A673 (cell line): ENCODE measurements at regions not wholly inside any gene's neighbourhood (a gene's known extent, or its start where the extent isn't known, plus 50 kb on each side); places are given as distances from the start of the nearest gene placed in this dataset.
A peak's percentile ranks its signal among the peaks of the same experiment; 100 is the strongest.

Experiments used
- BruUV-seq: library from RNA; stranded (reverse); fragments of 400-500 nt; replicated peaks from 2 replicates; lab custom pipeline; 2021; lab: Mats Ljungman, UMichigan
- CTCF ChIA-PET: fragments of 300-600 bp; sonication (Branson Sonifier 250); formaldehyde crosslinking; loops from one replicate; lab custom pipeline; 2022; ENCODE audit warnings: antibody characterized with exemption; lab: Charles Lee
- POLR2A ChIA-PET: fragments of 300-600 bp; sonication (Branson Sonifier 250); formaldehyde crosslinking; loops from one replicate; lab custom pipeline; 2022; ENCODE audit warnings: antibody characterized with exemption; ENCODE audit not compliant: low non-redundant PET; lab: Charles Lee
- DNase-seq: peaks from one replicate; pipeline ENCODE4 v3.0.0-alpha.2; 2015; ENCODE audit warnings: low spot score
- H3K27ac ChIP-seq: fragments of 200-600 bp; sonication (generic); 2 replicates; pipeline ENCODE4 v1.5.1; 2016; ENCODE audit warnings: mixed run types, low read depth, mild to moderate bottlenecking, mixed read lengths, antibody characterized with exemption, low read length; ENCODE audit not compliant: poor library complexity, severe bottlenecking
- H3K27me3 ChIP-seq: fragments of 200-600 bp; sonication (generic); replicated peaks from 2 replicates; pipeline ENCODE4 v1.6.1; 2017; ENCODE audit warnings: mixed run types, low read depth, mild to moderate bottlenecking, mixed read lengths, antibody characterized with exemption, low read length; ENCODE audit not compliant: insufficient read depth, poor library complexity
- H3K36me3 ChIP-seq: fragments of 200-600 bp; sonication (generic); 2 replicates; pipeline ENCODE4 v1.6.1; 2016; ENCODE audit warnings: mixed run types, mild to moderate bottlenecking, mixed read lengths, antibody characterized with exemption, low read length; ENCODE audit not compliant: insufficient read depth, poor library complexity, severe bottlenecking
- H3K4me1 ChIP-seq: fragments of 200-600 bp; sonication (generic); 2 replicates; pipeline ENCODE4 v1.6.1; 2017; ENCODE audit warnings: mixed run types, mild to moderate bottlenecking, mixed read lengths, antibody characterized with exemption, low read length; ENCODE audit not compliant: insufficient read depth, poor library complexity, severe bottlenecking
- H3K4me3 ChIP-seq: fragments of 200-600 bp; sonication (generic); 2 replicates; pipeline ENCODE4 v1.5.1; 2016; ENCODE audit warnings: low read depth, mixed run types, mild to moderate bottlenecking, mixed read lengths, low read length; ENCODE audit not compliant: poor library complexity, severe bottlenecking
- H3K9me3 ChIP-seq: fragments of 200-600 bp; sonication (generic); 2 replicates; pipeline ENCODE4 v1.6.1; 2016; ENCODE audit warnings: mixed run types, low read depth, mild to moderate bottlenecking, mixed read lengths, antibody characterized with exemption, low read length; ENCODE audit not compliant: poor library complexity, severe bottlenecking
- EZH2 ChIP-seq: fragments of 200-600 bp; sonication (generic); IDR thresholded peaks from 2 replicates; pipeline ENCODE4 v1.6.1; 2017; ENCODE audit warnings: borderline replicate concordance, low read depth, mild to moderate bottlenecking, mixed read lengths, antibody characterized with exemption, low read length; ENCODE audit not compliant: poor library complexity, severe bottlenecking
- intact Hi-C: fragments of 100-400 bp; cut with micrococcal nuclease; formaldehyde crosslinking; loops from one replicate; pipeline ENCODE4 v1.10.0; 2022; ENCODE audit not compliant: unreplicated experiment
- TF ChIP-seq, protein P1 (sequence below): fragments of 300-800, 200-600 bp; sonication (generic); conservative IDR thresholded peaks from 2 replicates; pipeline ENCODE4 v1.5.1; 2017; ENCODE audit warnings: low read depth, mild to moderate bottlenecking, antibody characterized with exemption, low read length, moderate library complexity, mixed read lengths

DNA sequence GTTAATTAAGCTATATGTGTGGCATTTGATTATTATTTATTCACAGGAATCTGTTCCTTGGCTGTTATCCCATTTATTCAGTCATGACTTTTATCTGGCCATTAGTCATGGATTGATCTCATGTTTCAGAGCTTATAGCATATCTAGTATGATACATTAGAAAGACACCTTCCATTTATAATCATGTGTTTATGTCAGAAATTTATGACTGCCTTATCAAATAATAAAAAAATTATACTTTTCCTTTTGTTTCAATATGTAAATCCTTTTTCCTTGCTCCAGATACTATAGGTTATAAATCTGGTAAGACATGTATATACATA, 248.0 kb upstream of the PDE3A start:
- POLR2A ChIA-PET = no interaction called here
- Histone ChIP-seq H3K4me3 (no peak overlapping the region), H3K9me3 (no peaks in the 10 kb centered on the region), H3K4me1 (peaks cover 28% of the 10 kb centered on the region), H3K27ac (no peak overlapping the region), H3K36me3 (no peaks in the 10 kb centered on the region), H3K27me3 (no peaks in the 10 kb centered on the region)
- DNase-seq = peak; percentile 16
- intact Hi-C loops = loop anchor here (5.0 to 10.0 kb wide), 3 partner anchors 92 to 482 kb away; no protein-coding TSS in a partner anchor
- CTCF ChIA-PET = no interaction called here
- TF ChIP-seq, protein P1, sequence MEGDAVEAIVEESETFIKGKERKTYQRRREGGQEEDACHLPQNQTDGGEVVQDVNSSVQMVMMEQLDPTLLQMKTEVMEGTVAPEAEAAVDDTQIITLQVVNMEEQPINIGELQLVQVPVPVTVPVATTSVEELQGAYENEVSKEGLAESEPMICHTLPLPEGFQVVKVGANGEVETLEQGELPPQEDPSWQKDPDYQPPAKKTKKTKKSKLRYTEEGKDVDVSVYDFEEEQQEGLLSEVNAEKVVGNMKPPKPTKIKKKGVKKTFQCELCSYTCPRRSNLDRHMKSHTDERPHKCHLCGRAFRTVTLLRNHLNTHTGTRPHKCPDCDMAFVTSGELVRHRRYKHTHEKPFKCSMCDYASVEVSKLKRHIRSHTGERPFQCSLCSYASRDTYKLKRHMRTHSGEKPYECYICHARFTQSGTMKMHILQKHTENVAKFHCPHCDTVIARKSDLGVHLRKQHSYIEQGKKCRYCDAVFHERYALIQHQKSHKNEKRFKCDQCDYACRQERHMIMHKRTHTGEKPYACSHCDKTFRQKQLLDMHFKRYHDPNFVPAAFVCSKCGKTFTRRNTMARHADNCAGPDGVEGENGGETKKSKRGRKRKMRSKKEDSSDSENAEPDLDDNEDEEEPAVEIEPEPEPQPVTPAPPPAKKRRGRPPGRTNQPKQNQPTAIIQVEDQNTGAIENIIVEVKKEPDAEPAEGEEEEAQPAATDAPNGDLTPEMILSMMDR = no peak
- no peak for TF ChIP-seq EZH2
- no TSS peak for BruUV-seq

DNA sequence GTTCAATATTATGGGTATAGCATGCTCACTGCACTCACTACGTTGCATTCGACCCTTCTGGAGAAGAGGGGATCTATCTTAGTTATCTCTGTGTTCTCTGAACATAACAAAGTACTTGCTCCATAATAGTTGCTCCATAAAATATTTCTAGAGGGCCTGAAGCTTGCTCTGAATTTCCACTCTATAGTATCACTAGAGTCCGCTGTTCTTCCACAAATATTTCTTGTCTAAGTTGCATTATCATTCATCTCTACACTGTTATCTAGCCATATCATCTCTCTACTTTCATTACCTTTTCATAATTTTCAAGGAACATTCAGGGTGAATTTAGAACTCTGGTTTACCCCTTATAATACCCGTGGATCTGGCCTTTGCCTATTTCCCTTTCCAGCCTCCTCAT, 246.1 kb upstream of the PDE3A start:
- Histone ChIP-seq H3K27me3 (no peaks in the 10 kb centered on the region), H3K27ac (no peak overlapping the region), H3K4me3 (no peak overlapping the region), H3K36me3 (no peaks in the 10 kb centered on the region), H3K4me1 (peaks cover 44% of the 10 kb centered on the region), H3K9me3 (no peaks in the 10 kb centered on the region)
- TF ChIP-seq EZH2 = no peak
- TF ChIP-seq, protein P1 = peak; percentile 48
- DNase-seq = no peak
- POLR2A ChIA-PET = interaction anchor here (0.6 kb wide), 1 partner anchor 442 kb away, joined by 3 read pairs; no protein-coding TSS in a partner anchor
- CTCF ChIA-PET = no interaction called here
- BruUV-seq = no TSS peak
- intact Hi-C loops = loop anchor here (1.0 to 10.0 kb wide), 4 partner anchors 90 to 480 kb away; partner anchors contain the start of gene PDE3A

DNA sequence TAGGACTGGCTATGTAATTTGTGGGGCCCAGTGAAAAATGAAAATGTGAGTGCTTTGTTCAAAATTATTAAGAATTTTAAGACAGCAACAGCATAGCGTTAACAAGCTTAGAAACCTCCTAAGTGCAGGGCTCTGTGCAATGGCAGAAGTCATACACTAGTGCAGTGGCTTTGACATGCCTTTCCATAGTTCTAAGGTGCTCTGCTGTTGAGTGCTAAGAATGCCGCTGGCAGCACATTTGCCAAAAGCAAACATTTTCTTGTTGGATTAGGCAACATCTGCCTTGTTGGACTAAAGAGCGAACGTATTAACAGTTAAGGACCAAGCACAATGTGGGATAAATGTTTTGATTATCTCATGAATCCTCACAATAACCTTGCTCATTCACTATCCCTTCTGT, 244.9 kb upstream of the PDE3A start:
- Histone ChIP-seq H3K9me3 (no peaks in the 10 kb centered on the region), H3K4me3 (no peak overlapping the region), H3K27me3 (no peaks in the 10 kb centered on the region), H3K4me1 (peaks cover 55% of the 10 kb centered on the region), H3K27ac (no peak overlapping the region), H3K36me3 (no peaks in the 10 kb centered on the region)
- no TSS peak for BruUV-seq
- TF ChIP-seq, protein P1 = no peak
- no peak for TF ChIP-seq EZH2
- ChIA-PET POLR2A (no interaction called here), CTCF (no interaction called here)
- intact Hi-C loops = loop anchor here (5.0 to 10.0 kb wide), 3 partner anchors 89 to 479 kb away; no protein-coding TSS in a partner anchor
- no peak for DNase-seq
